Urinary bladder (tissue), 3 donors: ENCODE measurements at regions not wholly inside any gene's neighbourhood (a gene's known extent, or its start where the extent isn't known, plus 50 kb on each side); places are given as distances from the start of the nearest gene placed in this dataset.

Experiments
- DNase-seq: peaks from one replicate; pipeline ENCODE4 v3.0.0-alpha.2; 2015; ENCODE audit errors: extremely low spot score
- H3K27ac ChIP-seq: one replicate; pipeline ENCODE4 v1.5.1; 2013; ENCODE audit warnings: low read depth, mild to moderate bottlenecking, moderate library complexity
- H3K36me3 ChIP-seq: one replicate; pipeline ENCODE4 v1.6.1; 2013; ENCODE audit warnings: mild to moderate bottlenecking, moderate library complexity; ENCODE audit not compliant: insufficient read depth
- H3K4me1 ChIP-seq: one replicate; pipeline ENCODE4 v1.6.1; 2013; ENCODE audit warnings: mild to moderate bottlenecking, moderate library complexity; ENCODE audit not compliant: insufficient read depth
- H3K4me3 ChIP-seq: one replicate; pipeline ENCODE4 v1.5.1; 2013; ENCODE audit warnings: low read depth, low read length
- WGBS: extraction: QIAGEN DNeasy Blood & Tissue Kit; methylation state at CpG from one replicate; pipeline ENCODE4 v1.1.7; 2013; 5-methylcytosine and 5-hydroxymethylcytosine counted together
- donor health status: healthy with polysubstance abuse.
- donor health status: healthy.

GRCh38 chr6:95469511-95469910, 107.8 kb upstream of the MANEA start:
- no peak for DNase-seq
- WGBS, result 80% methylated on average over 2 of the region's 2 CpGs
- no peak overlapping the region for H3K27ac ChIP-seq
- H3K4me1 ChIP-seq, result no peaks in the 10 kb centered on the region
- H3K36me3 ChIP-seq, result no peaks in the 10 kb centered on the region
- no peak overlapping the region for H3K4me3 ChIP-seq

- Histone ChIP-seq H3K4me1 (no peaks in the 10 kb centered on the region), H3K27ac (no peak overlapping the region), H3K4me3 (no peak overlapping the region), H3K36me3 (no peaks in the 10 kb centered on the region)
- no peak for DNase-seq
Observed at GRCh38 chr6:95478941-95479340, 98.4 kb upstream of the MANEA start.

- DNase-seq, result no peak
- Histone ChIP-seq H3K4me3 (no peak overlapping the region), H3K27ac (no peak overlapping the region)
Observed at GRCh38 chr6:95487817-95488216, 89.5 kb upstream of the MANEA start.

GRCh38 chr6:95489185-95489863, 88.0 kb upstream of the MANEA start:
- Histone ChIP-seq H3K27ac (no peak overlapping the region), H3K4me3 (no peak overlapping the region), H3K4me1 (no peaks in the 10 kb centered on the region), H3K36me3 (no peaks in the 10 kb centered on the region)
- DNase-seq, result no peak
- 46% methylated on average over 3 of the region's 3 CpGs for whole genome bisulfite sequencing

More at GRCh38 chr6:95487817-95488216, 89.5 kb upstream of the MANEA start:
- Histone ChIP-seq H3K36me3 (no peaks in the 10 kb centered on the region), H3K4me1 (no peaks in the 10 kb centered on the region)

- WGBS, result 94% methylated on average over 28 of the region's 28 CpGs
- H3K4me3 ChIP-seq, result no peak overlapping the region
- H3K36me3 ChIP-seq, result no peaks in the 10 kb centered on the region
- DNase-seq, result no peak
- H3K27ac ChIP-seq, result no peak overlapping the region
- no peaks in the 10 kb centered on the region for H3K4me1 ChIP-seq
Observed at GRCh38 chr6:95496769-95497426, 80.4 kb upstream of the MANEA start.

- Histone ChIP-seq H3K4me3 (no peak overlapping the region), H3K4me1 (no peaks in the 10 kb centered on the region), H3K36me3 (no peaks in the 10 kb centered on the region), H3K27ac (no peak overlapping the region)
- DNase-seq, result no peak
- WGBS, result 94% methylated on average over 4 of the region's 4 CpGs
Observed at GRCh38 chr6:95501032-95501904, 76.1 kb upstream of the MANEA start.

GRCh38 chr6:95503568-95503967, 73.8 kb upstream of the MANEA start:
- Histone ChIP-seq H3K36me3 (no peaks in the 10 kb centered on the region), H3K4me1 (no peaks in the 10 kb centered on the region), H3K4me3 (no peak overlapping the region), H3K27ac (no peak overlapping the region)
- DNase-seq, result no peak
- WGBS, result 95% methylated on average over 1 of the region's 1 CpG

GRCh38 chr6:95511404-95511803, 65.9 kb upstream of the MANEA start:
- no peaks in the 10 kb centered on the region for H3K4me1 ChIP-seq
- no peaks in the 10 kb centered on the region for H3K36me3 ChIP-seq
- WGBS, result 42% methylated on average over 4 of the region's 4 CpGs
- no peak overlapping the region for H3K27ac ChIP-seq
- no peak overlapping the region for H3K4me3 ChIP-seq
- DNase-seq, result no peak

- WGBS, result 67% methylated on average over 2 of the region's 2 CpGs
- Histone ChIP-seq H3K36me3 (no peaks in the 10 kb centered on the region), H3K4me1 (no peaks in the 10 kb centered on the region), H3K4me3 (no peak overlapping the region), H3K27ac (no peak overlapping the region)
- DNase-seq, result no peak
Observed at GRCh38 chr6:95515975-95516374, 61.4 kb upstream of the MANEA start.

- no peak for DNase-seq
- Histone ChIP-seq H3K4me3 (no peak overlapping the region), H3K4me1 (no peaks in the 10 kb centered on the region), H3K27ac (no peak overlapping the region), H3K36me3 (no peaks in the 10 kb centered on the region)
- 60% methylated on average over 2 of the region's 2 CpGs for WGBS
Observed at GRCh38 chr6:95517004-95517403, 60.3 kb upstream of the MANEA start.

GRCh38 chr6:95517568-95517967, 59.8 kb upstream of the MANEA start:
- H3K36me3 ChIP-seq, result no peaks in the 10 kb centered on the region
- H3K27ac ChIP-seq, result no peak overlapping the region
- 72% methylated on average over 3 of the region's 3 CpGs for WGBS
- H3K4me3 ChIP-seq, result no peak overlapping the region
- H3K4me1 ChIP-seq, result no peaks in the 10 kb centered on the region
- DNase-seq, result no peak

GRCh38 chr6:95518630-95519227, 58.6 kb upstream of the MANEA start:
- Histone ChIP-seq H3K4me3 (no peak overlapping the region), H3K27ac (no peak overlapping the region), H3K36me3 (no peaks in the 10 kb centered on the region), H3K4me1 (no peaks in the 10 kb centered on the region)
- DNase-seq, result no peak
- 94% methylated on average over 15 of the region's 15 CpGs for WGBS

GRCh38 chr6:95519228-95520037, 57.9 kb upstream of the MANEA start:
- Histone ChIP-seq H3K27ac (no peak overlapping the region), H3K4me3 (no peak overlapping the region), H3K4me1 (no peaks in the 10 kb centered on the region), H3K36me3 (no peaks in the 10 kb centered on the region)
- DNase-seq, result no peak
- 94% methylated on average over 28 of the region's 28 CpGs for WGBS
